Osteocyte (in vitro differentiated cells): ENCODE measurements at regions not wholly inside any gene's neighbourhood (a gene's known extent, or its start where the extent isn't known, plus 50 kb on each side); places are given as distances from the start of the nearest gene placed in this dataset.

ENCODE experiments used
- DNase-seq: peaks from one replicate; pipeline ENCODE4 v3.0.0; 2021; ENCODE audit warnings: mixed read lengths; ENCODE audit not compliant: unreplicated experiment; ENCODE audit errors: extremely low spot score
- H3K27ac Mint-ChIP-seq: one replicate; pipeline ENCODE4 v1.8.0; 2021; ENCODE audit warnings: mild to moderate bottlenecking, mixed read lengths; ENCODE audit not compliant: unreplicated experiment
- H3K27me3 Mint-ChIP-seq: one replicate; pipeline ENCODE4 v1.8.0; 2021; ENCODE audit warnings: mixed read lengths; ENCODE audit not compliant: unreplicated experiment
- H3K36me3 Mint-ChIP-seq: one replicate; pipeline ENCODE4 v1.8.0; 2021; ENCODE audit warnings: mixed read lengths; ENCODE audit not compliant: unreplicated experiment
- H3K4me1 Mint-ChIP-seq: one replicate; pipeline ENCODE4 v1.8.0; 2021; ENCODE audit warnings: mixed read lengths; ENCODE audit not compliant: unreplicated experiment
- H3K4me3 Mint-ChIP-seq: one replicate; pipeline ENCODE4 v1.8.0; 2021; ENCODE audit warnings: mild to moderate bottlenecking, moderate library complexity, mixed read lengths; ENCODE audit not compliant: unreplicated experiment
- H3K9me3 Mint-ChIP-seq: one replicate; pipeline ENCODE4 v1.8.0; 2021; ENCODE audit warnings: mixed read lengths; ENCODE audit not compliant: unreplicated experiment
- CTCF ChIP-seq: fragments of 200-600 bp; sonication (generic); IDR thresholded peaks from 2 replicates; pipeline ENCODE4 v1.5.0; 2021; ENCODE audit warnings: antibody characterized with exemption, mild to moderate bottlenecking, moderate library complexity

DNA sequence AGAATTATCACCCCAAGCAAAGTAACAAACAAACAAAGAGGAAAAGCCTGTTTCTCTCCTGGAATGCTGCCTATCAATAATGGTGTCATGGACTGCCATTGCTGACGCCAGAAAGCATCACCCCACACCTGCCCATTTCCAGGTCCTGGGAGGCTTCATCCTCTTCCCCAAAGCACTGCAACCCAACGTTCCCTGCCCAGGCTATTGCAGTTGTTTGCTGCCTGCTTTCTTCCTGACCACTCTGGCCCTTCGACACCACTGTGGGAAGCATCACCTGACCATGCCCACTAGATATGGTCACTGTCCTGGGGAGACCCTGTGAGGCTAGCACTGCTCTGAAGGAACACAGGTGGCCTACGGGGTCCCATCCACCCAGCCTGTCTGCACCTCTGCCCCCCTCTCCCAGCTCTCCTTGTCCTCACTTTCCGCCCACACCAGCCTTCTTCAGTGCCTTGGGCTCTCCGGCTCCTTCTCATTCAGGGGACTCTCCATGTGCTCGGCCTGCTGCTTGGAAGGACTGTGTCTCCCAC, 439.6 kb downstream of the GLRX3 start:
- H3K4me3 Mint-ChIP-seq, result no peak overlapping the region
- TF ChIP-seq CTCF, result no peak
- DNase-seq, result peak; percentile 65
- no peaks in the 10 kb centered on the region for H3K36me3 Mint-ChIP-seq
- H3K4me1 Mint-ChIP-seq, result no peaks in the 10 kb centered on the region
- no peaks in the 10 kb centered on the region for H3K27me3 Mint-ChIP-seq
- no peak overlapping the region for H3K27ac Mint-ChIP-seq
- H3K9me3 Mint-ChIP-seq, result peaks cover 50% of the 10 kb centered on the region

- Mint-ChIP-seq H3K27me3 (no peaks in the 10 kb centered on the region), H3K36me3 (no peaks in the 10 kb centered on the region), H3K4me1 (no peaks in the 10 kb centered on the region), H3K4me3 (no peak overlapping the region), H3K9me3 (peaks cover 47% of the 10 kb centered on the region), H3K27ac (no peak overlapping the region)
- peak; percentile 51 for DNase-seq
- TF ChIP-seq CTCF, result no peak
Measured at GRCh38 chr10:130576427-130576826, 440.2 kb downstream of the GLRX3 start.

GRCh38 chr10:130577039-130577438, 440.8 kb downstream of the GLRX3 start:
- no peak for TF ChIP-seq CTCF
- no peak for DNase-seq
- Mint-ChIP-seq H3K27ac (no peak overlapping the region), H3K36me3 (no peaks in the 10 kb centered on the region), H3K4me1 (no peaks in the 10 kb centered on the region), H3K9me3 (peaks cover 47% of the 10 kb centered on the region), H3K4me3 (no peak overlapping the region), H3K27me3 (no peaks in the 10 kb centered on the region)

GRCh38 chr10:130578532-130579289, 442.5 kb downstream of the GLRX3 start:
- H3K36me3 Mint-ChIP-seq, result no peaks in the 10 kb centered on the region
- no peak overlapping the region for H3K27ac Mint-ChIP-seq
- TF ChIP-seq CTCF, result no peak
- H3K27me3 Mint-ChIP-seq, result no peaks in the 10 kb centered on the region
- peaks cover 50% of the 10 kb centered on the region for H3K9me3 Mint-ChIP-seq
- H3K4me1 Mint-ChIP-seq, result no peaks in the 10 kb centered on the region
- DNase-seq, result peak; percentile 38
- H3K4me3 Mint-ChIP-seq, result no peak overlapping the region

GRCh38 chr10:130579913-130580312, 443.7 kb downstream of the GLRX3 start:
- no peaks in the 10 kb centered on the region for H3K27me3 Mint-ChIP-seq
- no peak for TF ChIP-seq CTCF
- H3K36me3 Mint-ChIP-seq, result no peaks in the 10 kb centered on the region
- peaks cover 49% of the 10 kb centered on the region for H3K9me3 Mint-ChIP-seq
- no peak overlapping the region for H3K27ac Mint-ChIP-seq
- H3K4me3 Mint-ChIP-seq, result no peak overlapping the region
- no peak for DNase-seq
- H3K4me1 Mint-ChIP-seq, result no peaks in the 10 kb centered on the region
